NCI-H146 treated with DMSO at 0.1 percent for 48 hours (cell line): ENCODE measurements at regions not wholly inside any gene's neighbourhood (a gene's known extent, or its start where the extent isn't known, plus 50 kb on each side); places are given as distances from the start of the nearest gene placed in this dataset.

ENCODE experiments used
- DNase-seq: peaks from one replicate; lab custom pipeline; 2025; ENCODE audit not compliant: unreplicated experiment; lab: John Stamatoyannopoulos, UW

DNA sequence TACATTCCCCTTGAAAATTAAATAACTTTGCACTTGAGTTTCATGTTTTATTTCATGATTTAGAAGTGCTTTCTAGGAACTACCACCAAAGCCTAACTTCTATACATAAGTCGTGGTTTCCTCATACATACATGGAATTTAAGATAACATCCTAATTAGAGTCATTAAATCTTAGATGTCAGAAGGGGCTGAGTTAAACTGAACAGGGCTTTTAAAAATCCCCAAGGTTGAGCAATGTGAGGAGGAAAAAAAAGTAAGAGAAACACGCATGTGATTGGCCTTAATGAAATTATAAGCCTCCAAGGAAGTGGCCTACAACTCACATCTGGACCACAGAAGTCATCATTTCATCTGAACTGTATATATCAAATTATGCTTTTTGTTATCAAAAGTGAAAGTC, 303.1 kb upstream of the SEMA6D start:
- DNase-seq, result no peak

DNA sequence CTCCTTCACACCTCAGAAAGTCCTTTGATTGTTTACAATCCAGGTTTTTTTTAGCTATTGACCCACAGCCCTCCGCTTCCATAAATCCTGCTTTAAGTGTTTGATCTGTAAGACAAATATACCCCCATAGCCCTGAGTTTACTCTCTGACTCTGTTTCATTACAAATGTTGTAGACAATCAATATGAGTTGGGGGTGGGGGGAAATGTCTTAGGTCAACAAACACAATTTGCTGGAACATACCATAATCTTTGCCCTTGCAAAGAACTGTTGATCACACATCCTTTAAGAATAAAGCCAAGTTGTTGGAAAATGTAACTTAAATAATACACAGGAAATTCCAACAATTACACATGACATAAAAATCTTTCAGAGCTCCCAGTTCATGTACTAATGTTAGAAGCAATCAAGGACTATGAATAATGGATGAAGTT, 301.8 kb upstream of the SEMA6D start:
- DNase-seq, result peak; percentile 5

DNA sequence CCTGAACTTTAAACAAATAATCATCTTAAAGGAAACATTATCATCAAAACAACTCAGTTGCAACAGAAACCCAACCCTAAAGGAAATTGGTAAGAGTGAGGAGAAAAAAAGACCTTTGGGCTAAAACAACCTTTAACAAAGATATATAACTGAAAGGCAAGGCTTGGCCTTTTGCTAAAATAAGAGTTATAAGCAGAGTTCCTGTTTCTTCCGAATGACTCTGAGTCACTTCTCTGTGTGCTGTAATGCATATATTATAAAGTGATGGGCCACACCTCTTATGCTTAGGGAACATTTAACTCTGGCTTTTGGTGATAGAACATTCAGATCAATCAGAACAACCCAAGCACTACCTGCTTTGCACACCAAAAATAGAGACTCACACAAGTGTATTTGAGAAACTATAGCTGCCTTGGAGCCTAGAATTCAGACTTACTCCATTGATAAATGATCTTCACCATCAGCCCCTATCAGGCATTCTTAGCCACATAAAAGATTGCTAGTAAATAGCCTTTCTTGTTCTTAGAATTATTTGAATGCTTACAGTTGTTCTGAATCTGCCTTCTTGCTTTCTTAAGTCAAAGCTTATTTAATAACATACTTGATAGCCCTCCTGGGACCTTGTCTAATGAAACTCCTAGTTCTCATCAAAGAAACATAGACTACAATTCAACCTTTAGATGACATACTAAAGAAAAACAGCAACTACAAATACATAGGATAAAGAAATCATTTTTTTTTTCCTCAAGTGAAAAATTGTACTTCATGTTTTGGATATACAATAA, 294.2 kb upstream of the SEMA6D start:
- DNase-seq, result no peak

DNA sequence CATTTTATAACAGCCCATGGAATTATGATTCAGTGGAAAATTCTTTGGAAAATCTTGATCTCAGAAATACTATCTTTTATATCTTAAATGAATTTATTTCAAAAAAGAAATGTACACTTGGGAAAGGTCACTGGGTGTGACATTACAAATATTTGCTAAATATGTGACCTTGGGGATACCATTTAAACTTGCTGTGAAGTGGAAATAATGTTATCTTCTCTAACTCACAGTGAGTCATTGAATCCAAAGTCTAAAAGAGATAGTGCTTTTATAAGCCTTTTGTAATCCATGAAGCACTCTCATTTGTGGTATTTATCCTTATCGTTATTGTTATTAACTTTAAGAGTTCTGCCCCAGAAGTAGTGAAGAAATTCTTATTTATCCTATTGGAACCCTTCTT, 289.8 kb upstream of the SEMA6D start:
- DNase-seq, result no peak

DNA sequence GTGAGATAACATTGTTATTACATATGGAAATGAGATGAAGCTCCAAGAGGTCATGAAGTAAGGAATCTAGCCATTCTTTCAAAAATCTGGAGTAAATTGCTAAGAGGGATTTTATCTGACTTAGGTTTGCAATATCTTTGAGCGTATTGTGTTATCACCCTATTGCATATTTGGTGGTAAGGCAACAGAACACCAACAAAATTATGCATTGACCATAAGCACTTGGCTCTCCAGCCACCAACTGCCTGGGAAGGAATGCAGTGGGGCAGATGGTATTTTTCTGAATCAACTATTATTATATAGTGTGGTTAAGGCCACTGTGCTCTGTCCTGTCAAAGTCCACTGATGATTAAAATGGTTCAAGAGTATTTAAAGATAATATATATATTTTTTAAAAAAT, 287.9 kb upstream of the SEMA6D start:
- DNase-seq, result no peak

DNA sequence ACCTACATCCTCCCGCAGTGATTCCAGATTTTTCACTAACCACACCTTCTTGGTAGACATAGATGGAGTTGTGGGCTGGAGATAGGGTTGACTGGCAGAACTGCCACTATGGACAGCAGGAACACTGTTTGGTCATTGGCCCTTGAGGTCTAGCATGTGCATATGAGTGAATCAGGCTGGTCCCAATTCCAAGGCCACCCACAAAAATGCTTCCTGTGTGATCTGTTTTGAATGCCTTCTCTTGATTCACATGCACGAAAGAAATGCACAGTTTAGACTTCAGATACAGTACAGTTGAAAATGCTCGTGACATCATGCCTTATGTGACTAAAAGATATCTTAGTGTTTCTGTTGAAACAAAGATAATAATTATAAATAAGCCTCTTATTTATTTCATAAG, 285.8 kb upstream of the SEMA6D start:
- no peak for DNase-seq

DNA sequence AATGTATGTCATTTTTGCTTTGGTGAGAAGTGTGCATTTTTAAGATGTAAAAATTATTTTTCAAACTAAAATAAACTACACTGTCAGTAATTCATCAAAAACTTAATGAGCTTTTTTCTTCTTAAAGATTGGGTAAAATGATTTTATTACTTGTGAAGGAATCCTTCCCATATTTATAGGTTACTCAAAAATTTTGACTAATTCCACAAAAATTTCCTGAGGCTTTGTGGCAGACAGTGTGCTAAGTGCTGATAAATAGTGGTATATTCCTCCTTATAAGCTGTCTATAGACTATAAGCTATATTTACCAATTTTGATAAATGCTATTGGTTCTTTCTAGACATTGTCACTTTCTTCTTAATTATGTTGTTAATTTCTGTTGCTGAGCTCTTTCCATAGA, 284.5 kb upstream of the SEMA6D start:
- no peak for DNase-seq

DNA sequence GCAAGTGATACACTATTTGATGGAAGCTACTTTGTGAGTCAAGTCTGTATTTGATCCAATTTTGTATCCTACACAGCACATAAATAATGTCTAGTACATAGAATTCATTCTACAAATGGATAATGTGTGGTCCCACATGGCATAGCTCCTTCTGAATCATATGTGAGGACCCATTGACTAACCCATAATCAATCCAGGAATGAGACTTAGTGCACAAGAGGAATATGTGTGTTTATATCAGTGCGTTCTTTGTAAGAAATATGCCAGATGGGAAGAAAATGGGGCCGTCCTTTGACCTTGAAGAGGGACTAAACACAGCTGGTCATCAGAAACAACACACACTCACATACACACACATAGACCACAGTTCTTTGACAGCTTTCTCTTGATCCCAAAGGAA, 282.7 kb upstream of the SEMA6D start:
- DNase-seq, result no peak

DNA sequence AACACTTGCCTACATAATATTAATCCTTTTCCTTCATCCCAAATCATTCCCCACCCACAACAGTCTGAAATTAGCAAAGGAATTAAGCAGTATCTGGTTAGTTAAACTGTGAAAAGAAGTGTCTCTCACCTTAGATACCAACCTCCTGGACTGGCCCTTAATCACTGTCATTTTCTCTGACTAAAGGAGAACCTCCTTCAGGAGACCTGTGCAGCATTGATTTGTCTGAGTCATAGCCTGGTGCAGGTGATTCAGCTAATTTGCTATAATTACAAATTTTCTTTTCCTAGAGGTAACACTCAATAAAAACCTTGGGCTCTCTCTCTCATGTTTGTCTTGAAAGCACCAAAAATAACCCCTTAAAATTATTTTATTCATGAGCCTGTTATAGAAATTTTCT, 279.8 kb upstream of the SEMA6D start:
- peak; percentile 6 for DNase-seq

DNA sequence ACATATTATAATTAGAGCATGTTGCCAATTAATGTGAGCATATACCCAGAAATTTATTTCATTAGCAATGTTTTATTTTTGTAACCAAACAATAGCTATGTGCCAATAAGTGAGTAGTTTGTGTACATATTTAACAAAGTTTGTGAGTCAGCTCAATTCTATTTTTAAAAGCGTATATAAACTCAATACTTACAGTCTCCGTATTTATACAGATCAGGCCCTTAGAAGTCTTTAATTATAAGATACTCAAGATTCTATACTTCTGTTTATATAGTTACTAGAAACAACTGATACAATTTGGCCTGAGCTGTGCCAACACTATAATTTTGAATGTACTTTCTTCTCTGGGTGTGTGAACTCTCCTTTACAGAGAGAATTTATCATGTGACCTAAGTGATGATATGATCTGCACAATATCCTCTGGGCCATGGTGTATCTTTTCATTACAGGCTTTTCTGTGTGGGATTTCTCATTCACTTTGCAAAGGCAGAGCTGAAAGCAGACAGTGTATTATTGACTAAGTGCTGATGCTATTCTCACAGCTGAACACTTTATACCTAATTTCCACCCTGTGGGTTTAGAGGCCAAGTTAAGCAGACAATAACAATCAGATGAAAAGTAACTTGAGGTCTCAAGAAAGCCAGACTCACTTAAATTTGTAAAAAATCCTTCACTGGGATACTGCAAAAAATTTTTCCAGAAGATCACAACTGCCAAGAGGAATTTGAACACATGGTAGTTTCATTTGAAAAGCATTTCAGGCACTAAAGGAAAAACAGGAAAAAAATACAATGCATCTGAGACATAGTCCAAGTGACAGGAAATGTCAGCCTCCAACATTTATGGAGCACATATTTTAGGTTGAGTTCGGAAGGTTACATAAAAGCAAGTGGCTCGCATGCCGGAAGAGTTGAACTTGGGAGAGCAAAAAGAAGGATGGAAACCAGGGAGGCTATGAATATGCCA, 277.9 kb upstream of the SEMA6D start:
- no peak for DNase-seq

DNA sequence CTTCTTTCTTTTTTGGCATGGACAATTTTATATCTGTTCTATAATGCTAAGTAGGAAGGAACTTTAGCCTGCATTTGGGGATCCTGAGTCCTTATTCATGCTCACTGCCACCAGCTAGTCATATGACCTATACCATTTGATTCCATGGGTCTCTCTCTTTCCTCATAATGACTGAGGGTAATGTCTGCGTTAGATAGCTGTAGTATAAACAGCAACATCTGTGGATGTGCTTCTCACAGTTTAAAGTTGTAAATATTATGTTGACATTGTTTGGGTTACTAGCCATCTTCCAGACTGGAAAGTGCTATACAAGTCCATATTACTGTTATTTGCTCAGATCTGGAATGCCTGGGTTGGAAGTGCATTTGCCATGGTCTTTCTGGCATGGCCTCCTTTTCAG, 274.9 kb upstream of the SEMA6D start:
- no peak for DNase-seq

DNA sequence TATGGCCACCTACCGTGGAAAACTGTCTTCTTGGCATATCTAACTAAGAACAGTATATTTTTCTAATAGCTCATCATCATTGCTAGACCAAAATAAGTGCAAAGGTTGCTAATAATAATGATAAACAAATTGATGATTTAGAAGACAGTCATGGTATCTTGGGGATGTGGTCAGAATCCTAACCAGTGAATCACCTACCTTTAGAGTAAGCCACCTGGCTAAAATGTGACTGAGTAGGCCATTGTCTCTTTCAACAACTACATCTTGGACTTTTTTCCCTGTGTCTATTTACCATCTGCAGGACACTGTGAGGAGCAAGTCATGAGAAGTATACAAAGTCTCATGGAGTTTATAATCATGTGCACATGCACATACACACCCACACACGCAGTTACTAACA, 273.5 kb upstream of the SEMA6D start:
- DNase-seq, result no peak

DNA sequence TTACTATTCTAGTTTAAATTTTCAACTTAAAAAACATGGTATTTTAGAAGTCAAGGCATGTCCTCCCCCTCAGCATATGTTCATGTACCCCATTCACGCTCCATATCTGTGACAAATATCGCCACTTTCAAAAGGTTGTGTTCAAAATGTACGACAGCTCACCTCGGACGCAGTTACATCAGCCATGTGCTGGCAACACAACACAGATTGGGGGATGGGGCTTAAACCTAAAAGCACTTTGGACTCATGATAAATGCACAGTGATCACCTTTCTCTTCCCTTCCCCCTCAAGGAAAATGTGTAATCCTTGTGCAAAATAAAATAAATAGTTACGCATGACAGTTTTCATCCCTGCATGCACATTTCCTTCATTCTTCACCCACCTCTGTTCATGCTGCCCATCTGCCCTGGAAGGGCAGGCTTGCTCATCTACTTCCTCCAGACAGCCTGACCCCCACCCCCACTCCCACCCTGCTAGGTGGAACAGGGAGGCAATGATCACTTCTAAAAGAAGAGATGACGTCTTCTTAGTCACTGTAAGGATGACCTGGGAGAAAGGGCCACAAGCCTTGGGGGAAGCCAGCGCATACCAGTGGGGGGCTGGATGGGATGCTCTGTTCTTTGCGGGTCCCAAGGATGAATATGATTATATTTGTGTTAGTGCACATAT, 271.4 kb upstream of the SEMA6D start:
- DNase-seq, result no peak

DNA sequence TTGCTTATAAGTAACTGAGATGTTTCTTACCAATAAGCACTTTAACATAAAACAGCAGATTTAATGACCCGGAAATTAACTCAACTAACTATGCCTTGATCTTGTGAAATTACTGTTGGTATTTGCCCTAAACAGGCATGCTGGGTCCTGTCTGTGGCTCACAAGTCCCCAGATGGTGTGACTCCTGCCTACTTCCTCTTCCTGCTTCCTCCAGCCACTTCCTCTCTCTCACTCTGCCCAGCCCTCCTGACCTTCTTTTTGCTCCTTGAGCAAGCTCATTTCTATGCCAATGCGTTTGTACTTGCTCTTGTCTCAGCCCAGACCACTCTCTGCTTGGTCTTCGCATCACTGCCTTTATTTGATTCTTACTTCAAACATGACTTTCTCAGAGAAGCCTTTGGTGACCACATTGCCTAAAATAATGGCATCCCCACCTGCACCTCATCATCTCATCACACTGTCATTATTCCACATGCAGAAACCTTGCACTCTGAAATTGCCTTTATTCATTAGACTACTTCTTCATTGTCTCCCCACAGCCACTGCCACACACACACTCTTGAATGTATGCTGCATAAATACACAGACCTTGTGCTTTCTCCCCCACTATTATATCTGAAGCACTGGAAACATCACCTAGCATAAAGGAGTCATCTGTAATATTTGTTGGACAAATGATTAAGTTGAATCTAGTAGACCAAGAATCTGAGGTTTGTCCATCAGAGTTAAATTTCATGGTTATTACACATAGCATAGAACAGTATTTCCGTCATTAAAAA, 256.3 kb upstream of the SEMA6D start:
- DNase-seq, result no peak

DNA sequence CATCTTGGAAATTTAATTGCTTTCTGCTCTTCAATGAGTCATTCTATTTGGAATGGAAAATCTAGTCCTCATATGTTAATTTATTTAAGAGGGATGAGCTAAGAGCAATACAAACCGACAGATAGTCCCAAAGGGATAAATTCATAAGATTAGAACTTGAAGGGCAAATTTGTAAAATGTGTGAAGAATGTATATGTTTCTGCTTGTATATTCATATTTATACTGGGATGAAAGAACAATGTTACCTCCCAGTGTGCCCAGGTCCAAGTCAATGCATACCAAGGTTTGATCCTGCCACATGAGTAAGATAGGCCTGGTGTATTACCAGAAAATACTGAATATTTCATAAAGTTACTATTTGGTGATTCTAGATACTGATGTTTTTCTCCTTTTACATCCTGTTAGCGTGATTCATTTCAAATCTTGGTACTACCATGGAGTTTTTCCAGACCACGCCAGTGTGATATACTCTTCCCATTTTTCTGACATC, 255.6 kb upstream of the SEMA6D start:
- no peak for DNase-seq

DNA sequence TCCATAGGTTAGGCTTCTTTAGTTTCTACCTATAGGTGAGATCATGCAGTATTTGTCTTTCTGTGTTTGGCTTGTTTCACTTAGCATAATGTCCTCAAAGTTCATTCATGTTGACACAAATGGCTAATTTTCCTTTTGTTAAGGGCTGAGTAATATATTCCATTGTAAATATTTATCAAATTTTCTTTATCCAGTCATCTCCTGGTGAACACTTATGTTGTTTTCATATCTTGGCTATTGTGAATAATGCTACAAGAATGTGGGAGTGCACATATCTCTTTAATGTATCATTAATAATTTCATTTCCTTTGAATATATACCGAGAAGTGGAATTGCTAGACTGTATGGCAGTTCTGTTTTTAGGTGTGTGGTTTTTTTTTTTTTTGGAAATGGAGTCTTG, 250.9 kb upstream of the SEMA6D start:
- DNase-seq, result peak; percentile 9

DNA sequence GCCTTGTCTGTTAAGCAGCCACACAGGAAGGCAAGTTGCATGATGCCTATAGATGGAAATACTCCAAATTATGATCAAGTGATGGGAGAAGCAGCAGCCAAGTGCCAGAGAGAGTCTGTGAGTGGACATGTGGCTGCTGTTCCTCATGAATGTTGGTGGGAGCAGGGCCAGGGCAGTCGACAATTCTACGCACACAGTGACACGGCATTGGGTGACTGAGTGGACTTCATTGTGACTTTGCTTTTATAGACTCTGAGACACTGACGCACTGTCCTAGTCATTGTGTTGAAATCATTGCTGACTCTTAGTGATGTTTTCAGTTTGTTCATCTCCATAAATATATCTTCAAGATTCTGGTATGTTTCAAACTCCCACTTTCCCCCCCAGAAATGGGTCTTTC, 246.3 kb upstream of the SEMA6D start:
- DNase-seq, result no peak

DNA sequence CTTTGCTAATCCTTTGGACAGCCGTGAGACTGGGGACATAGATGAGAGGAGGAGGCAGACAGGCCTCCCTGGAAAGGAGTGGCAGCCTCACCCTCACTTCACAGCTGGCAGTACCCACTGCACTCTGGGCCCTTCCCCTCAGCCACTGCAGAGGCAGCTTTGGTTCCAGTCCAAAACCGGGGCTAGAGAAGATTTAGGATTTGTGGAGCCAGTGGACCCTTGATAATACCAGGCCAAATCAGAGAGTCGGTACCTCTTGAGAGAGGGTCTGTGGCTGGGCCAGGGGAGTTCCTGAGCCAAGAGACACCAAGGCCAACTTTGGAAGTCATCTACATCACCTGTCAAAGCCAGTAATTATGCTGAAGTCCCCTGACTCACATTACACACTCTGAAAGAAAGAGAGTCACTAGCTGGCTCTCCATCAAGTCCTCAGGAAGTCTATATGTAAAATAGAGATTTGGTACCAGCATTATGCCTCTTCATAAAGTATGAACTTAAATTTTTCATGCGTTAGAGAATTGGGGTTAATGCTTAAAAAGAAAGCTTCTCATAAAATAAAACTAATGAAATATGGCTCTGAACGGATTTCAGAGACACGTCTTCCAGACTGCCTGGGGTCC, 244.1 kb upstream of the SEMA6D start:
- no peak for DNase-seq

DNA sequence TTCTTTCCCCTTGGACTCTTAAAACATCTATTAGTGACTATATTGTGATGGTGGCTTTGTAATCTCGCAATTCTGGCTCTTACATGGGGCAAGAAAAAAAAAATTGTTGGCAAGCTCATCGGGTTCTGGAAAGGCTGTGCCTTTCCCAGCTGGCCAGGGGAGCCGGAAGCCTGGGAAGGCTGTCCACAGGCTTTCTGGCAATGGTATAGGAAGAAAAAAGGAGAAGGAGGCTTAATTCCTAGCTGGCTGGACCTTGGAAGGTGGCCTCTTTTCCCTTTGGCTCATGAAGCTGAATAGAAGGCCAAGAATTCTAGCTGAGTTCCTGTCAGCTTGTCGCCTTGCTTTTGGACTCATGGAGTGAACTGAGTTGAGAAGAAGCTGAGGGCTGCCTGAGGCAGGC, 243.5 kb upstream of the SEMA6D start:
- DNase-seq, result no peak

DNA sequence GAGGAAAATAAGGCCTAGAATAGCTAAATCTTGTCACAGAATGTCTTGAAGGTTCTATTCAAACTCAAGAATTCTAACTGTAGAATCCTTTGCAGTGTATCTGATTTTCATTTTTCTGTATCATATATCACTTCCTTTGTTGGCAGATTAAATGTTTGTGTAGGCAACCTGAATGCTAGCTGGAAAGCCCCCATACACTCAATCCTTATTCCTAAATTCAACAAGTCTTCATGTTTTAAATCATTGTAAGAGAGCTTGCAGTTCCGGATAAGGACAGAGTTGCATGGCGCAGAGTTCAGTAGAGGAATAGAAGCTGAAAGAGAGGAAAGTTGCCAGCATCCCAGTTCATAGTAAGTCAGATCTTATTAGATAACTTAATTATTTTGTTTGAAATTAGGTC, 242.0 kb upstream of the SEMA6D start:
- DNase-seq, result no peak
